Adipocyte (in vitro differentiated cells): ENCODE measurements at regions not wholly inside any gene's neighbourhood (a gene's known extent, or its start where the extent isn't known, plus 50 kb on each side); places are given as distances from the start of the nearest gene placed in this dataset.

ENCODE experiments used
- DNase-seq: peaks from one replicate; pipeline ENCODE4 v3.0.0-alpha.2; 2015; ENCODE audit warnings: low read depth
- H3K27me3 ChIP-seq: replicated peaks from 2 replicates; pipeline ENCODE4 v1.7.0; 2013; ENCODE audit warnings: mild to moderate bottlenecking, low read length, moderate library complexity; ENCODE audit not compliant: control insufficient read depth, insufficient read depth
- H3K36me3 ChIP-seq: 2 replicates; pipeline ENCODE4 v1.7.0; 2013; ENCODE audit warnings: low read length, mild to moderate bottlenecking, moderate library complexity; ENCODE audit not compliant: control insufficient read depth, insufficient read depth, severe bottlenecking
- H3K4me1 ChIP-seq: 2 replicates; pipeline ENCODE4 v1.7.0; 2013; ENCODE audit warnings: mild to moderate bottlenecking, low read length, moderate library complexity; ENCODE audit not compliant: control insufficient read depth, insufficient read depth
- H3K4me3 ChIP-seq: 2 replicates; pipeline ENCODE4 v1.7.0; 2013; ENCODE audit warnings: mild to moderate bottlenecking, low read length, moderate library complexity
- H3K9ac ChIP-seq: 2 replicates; pipeline ENCODE4 v1.7.0; 2013; ENCODE audit warnings: mild to moderate bottlenecking, low read length, moderate library complexity
- H3K9me3 ChIP-seq: 2 replicates; pipeline ENCODE4 v1.7.0; 2013; ENCODE audit warnings: mild to moderate bottlenecking, low read length, moderate library complexity; ENCODE audit not compliant: control insufficient read depth

- H3K4me1 ChIP-seq: peaks cover 35% of the 10 kb centered on the region
Measured at GRCh38 chr2:216553482-216554240, 55.0 kb downstream of the RPL37A start.

GRCh38 chr2:216554286-216554685 is 55.6 kb downstream of the RPL37A start:
- no peak for DNase-seq
- no peaks in the 10 kb centered on the region for H3K27me3 ChIP-seq
- H3K9ac ChIP-seq: no peak overlapping the region
- H3K4me1 ChIP-seq: peaks cover 35% of the 10 kb centered on the region
- no peak overlapping the region for H3K4me3 ChIP-seq
- H3K9me3 ChIP-seq: no peaks in the 10 kb centered on the region
- H3K36me3 ChIP-seq: no peaks in the 10 kb centered on the region

More at GRCh38 chr2:216553482-216554240, 55.0 kb downstream of the RPL37A start:
- H3K9me3 ChIP-seq: no peaks in the 10 kb centered on the region
- H3K9ac ChIP-seq: no peak overlapping the region
- no peaks in the 10 kb centered on the region for H3K36me3 ChIP-seq
- DNase-seq: no peak
- H3K27me3 ChIP-seq: no peaks in the 10 kb centered on the region
- no peak overlapping the region for H3K4me3 ChIP-seq

GRCh38 chr2:216554755-216555154 is 56.1 kb downstream of the RPL37A start:
- no peak overlapping the region for H3K4me3 ChIP-seq
- no peak for DNase-seq
- no peaks in the 10 kb centered on the region for H3K36me3 ChIP-seq
- H3K9me3 ChIP-seq: no peaks in the 10 kb centered on the region
- no peak overlapping the region for H3K9ac ChIP-seq
- peaks cover 35% of the 10 kb centered on the region for H3K4me1 ChIP-seq
- no peaks in the 10 kb centered on the region for H3K27me3 ChIP-seq

GRCh38 chr2:216555274-216555673 is 56.6 kb downstream of the RPL37A start:
- Histone ChIP-seq H3K4me3 (no peak overlapping the region), H3K9me3 (no peaks in the 10 kb centered on the region), H3K4me1 (peaks cover 36% of the 10 kb centered on the region), H3K27me3 (no peaks in the 10 kb centered on the region), H3K36me3 (no peaks in the 10 kb centered on the region), H3K9ac (no peak overlapping the region)
- peak; percentile 73 for DNase-seq

GRCh38 chr2:216556202-216556601 is 57.6 kb downstream of the RPL37A start:
- Histone ChIP-seq H3K36me3 (no peaks in the 10 kb centered on the region), H3K9me3 (no peaks in the 10 kb centered on the region), H3K4me1 (peaks cover 44% of the 10 kb centered on the region), H3K9ac (no peak overlapping the region), H3K4me3 (no peak overlapping the region), H3K27me3 (no peaks in the 10 kb centered on the region)
- no peak for DNase-seq

GRCh38 chr2:216557413-216557812 is 58.8 kb downstream of the RPL37A start:
- Histone ChIP-seq H3K4me3 (no peak overlapping the region), H3K27me3 (no peaks in the 10 kb centered on the region), H3K9me3 (no peaks in the 10 kb centered on the region), H3K9ac (no peak overlapping the region), H3K4me1 (peaks cover 36% of the 10 kb centered on the region), H3K36me3 (no peaks in the 10 kb centered on the region)
- no peak for DNase-seq

GRCh38 chr2:216557820-216558219 is 59.2 kb downstream of the RPL37A start:
- peak; percentile 36 for DNase-seq
- no peak overlapping the region for H3K4me3 ChIP-seq
- no peaks in the 10 kb centered on the region for H3K36me3 ChIP-seq
- no peak overlapping the region for H3K9ac ChIP-seq
- H3K27me3 ChIP-seq: no peaks in the 10 kb centered on the region
- no peaks in the 10 kb centered on the region for H3K9me3 ChIP-seq
- peaks cover 36% of the 10 kb centered on the region for H3K4me1 ChIP-seq

GRCh38 chr2:216559625-216560156 is 61.0 kb downstream of the RPL37A start:
- Histone ChIP-seq H3K4me3 (no peak overlapping the region), H3K27me3 (no peaks in the 10 kb centered on the region), H3K9ac (no peak overlapping the region), H3K36me3 (no peaks in the 10 kb centered on the region), H3K9me3 (no peaks in the 10 kb centered on the region), H3K4me1 (peaks cover 32% of the 10 kb centered on the region)
- DNase-seq: peak; percentile 54

GRCh38 chr2:216560838-216561270 is 62.2 kb downstream of the RPL37A start:
- Histone ChIP-seq H3K9me3 (no peaks in the 10 kb centered on the region), H3K4me3 (no peak overlapping the region)

GRCh38 chr2:216562696-216563435 is 64.2 kb downstream of the RPL37A start:
- Histone ChIP-seq H3K27me3 (no peaks in the 10 kb centered on the region), H3K9me3 (no peaks in the 10 kb centered on the region), H3K9ac (no peak overlapping the region), H3K36me3 (no peaks in the 10 kb centered on the region), H3K4me3 (no peak overlapping the region), H3K4me1 (peaks cover 13% of the 10 kb centered on the region)
- DNase-seq: no peak

More at GRCh38 chr2:216560838-216561270, 62.2 kb downstream of the RPL37A start:
- DNase-seq: peak; percentile 86
- Histone ChIP-seq H3K36me3 (no peaks in the 10 kb centered on the region), H3K27me3 (no peaks in the 10 kb centered on the region), H3K4me1 (peaks cover 22% of the 10 kb centered on the region), H3K9ac (peak overlapping the region; percentile 46)

- no peaks in the 10 kb centered on the region for H3K27me3 ChIP-seq
Measured at GRCh38 chr2:216563646-216564045, 65.0 kb downstream of the RPL37A start.

More at GRCh38 chr2:216563646-216564045, 65.0 kb downstream of the RPL37A start:
- Histone ChIP-seq H3K4me3 (no peak overlapping the region), H3K36me3 (no peaks in the 10 kb centered on the region), H3K9me3 (no peaks in the 10 kb centered on the region), H3K9ac (no peak overlapping the region), H3K4me1 (peaks cover 16% of the 10 kb centered on the region)
- DNase-seq: no peak
